Uterus (tissue), 3 donors: ENCODE measurements at regions not wholly inside any gene's neighbourhood (a gene's known extent, or its start where the extent isn't known, plus 50 kb on each side); places are given as distances from the start of the nearest gene placed in this dataset.
"Not testable (repeated sequence)": the region's sequence is repeated elsewhere in the genome, so short reads cannot be mapped to it uniquely, and the experiment has no call there.

ENCODE experiments used
- DNase-seq, 2 donors: peaks; one replicate each; pipeline ENCODE4 v3.0.0-alpha.2; 2019 to 2020
- H3K27ac ChIP-seq, 2 donors: fragments of 200-600 bp; sonication (generic); 1 replicate in 1 of 2; 2 replicates in 1 of 2; pipeline ENCODE4 v1.5.1; 2016 to 2018
- H3K27me3 ChIP-seq, 2 donors: fragments of 200-600 bp; sonication (generic); one replicate each; pipeline ENCODE4 v1.5.1; 2018 to 2019; ENCODE audit warnings: control low read depth in 1 of 2
- H3K36me3 ChIP-seq, 2 donors: fragments of 200-600 bp; sonication (generic); one replicate each; pipeline ENCODE4 v1.5.1; 2019; ENCODE audit warnings: control low read depth in 1 of 2
- H3K4me1 ChIP-seq, 2 donors: fragments of 200-600 bp; sonication (generic); one replicate each; pipeline ENCODE4 v1.5.1; 2018 to 2019; ENCODE audit warnings: control low read depth in 1 of 2
- H3K4me3 ChIP-seq, 2 donors: fragments of 200-600 bp; sonication (generic); 1 replicate in 1 of 2; 2 replicates in 1 of 2; pipeline ENCODE4 v1.5.1; 2018 to 2019; ENCODE audit warnings: mild to moderate bottlenecking in 1 of 2
- H3K9me3 ChIP-seq, 2 donors: fragments of 200-600 bp; sonication (generic); one replicate each; pipeline ENCODE4 v1.5.1; 2019; ENCODE audit warnings: control low read depth in 1 of 2
- CTCF ChIP-seq, 4 experiments: fragments of 200-600 bp in 2 of 4; fragments of 450-650 bp in 2 of 4; sonication (generic) in 2 of 4; IDR thresholded peaks; one replicate each; pipeline ENCODE4 v1.5.1; 2016 to 2019; ENCODE audit warnings: antibody characterized with exemption in 4 of 4, mild to moderate bottlenecking in 2 of 4, moderate library complexity in 1 of 4
- POLR2A ChIP-seq, 2 donors: fragments of 450-650 bp; IDR thresholded peaks; one replicate each; pipeline ENCODE4 v1.6.1; 2016; ENCODE audit warnings: antibody characterized with exemption in 2 of 2, mild to moderate bottlenecking in 1 of 2, moderate library complexity in 1 of 2
- intact Hi-C: fragments of 100-400 bp; cut with DNase I; formaldehyde crosslinking; loops from one replicate; pipeline ENCODE4 v1.15.1; 2023; ENCODE audit warnings: low total_unique reads
- donor health status: DM: yes; HTN: yes; CAD: no.

- TF ChIP-seq CTCF (IDR thresholded peaks at IDR 0.05) = no peak
- Histone ChIP-seq H3K4me3 (no peak overlapping the region), H3K27me3 (no peaks in the 10 kb centered on the region), H3K4me1 (no peaks in the 10 kb centered on the region), H3K36me3 (no peaks in the 10 kb centered on the region), H3K9me3 (no peaks in the 10 kb centered on the region), H3K27ac (no peak overlapping the region)
- intact Hi-C loops = no loop called here
- DNase-seq = no peak
These were observed 658.1 kb upstream of the PRMT6 start for GRCh38 chr1:106398391-106398790.

- no peaks in the 10 kb centered on the region for H3K27me3 ChIP-seq
- H3K4me1 ChIP-seq = no peaks in the 10 kb centered on the region
- no peak overlapping the region for H3K4me3 ChIP-seq
- TF ChIP-seq CTCF (IDR thresholded peaks at IDR 0.05) = no peak
- TF ChIP-seq POLR2A (IDR thresholded peaks at IDR 0.05) = no peak
- intact Hi-C loops = no loop called here
- no peaks in the 10 kb centered on the region for H3K9me3 ChIP-seq
- no peak overlapping the region for H3K27ac ChIP-seq
- no peaks in the 10 kb centered on the region for H3K36me3 ChIP-seq
- no peak for DNase-seq
These were observed 650.4 kb upstream of the PRMT6 start for GRCh38 chr1:106406114-106406513.

- DNase-seq, H3K27ac ChIP-seq, H3K27me3 ChIP-seq, H3K9me3 ChIP-seq, H3K36me3 ChIP-seq, intact Hi-C loops, H3K4me1 ChIP-seq, H3K4me3 ChIP-seq: not testable (repeated sequence)
These were observed 644.2 kb upstream of the PRMT6 start for GRCh38 chr1:106412321-106412720.

- H3K36me3 ChIP-seq = no peaks in the 10 kb centered on the region
- DNase-seq = no peak
- no peak overlapping the region for H3K27ac ChIP-seq
- no peaks in the 10 kb centered on the region for H3K4me1 ChIP-seq
- H3K4me3 ChIP-seq = no peak overlapping the region
- TF ChIP-seq CTCF (IDR thresholded peaks at IDR 0.05) (no peak), POLR2A (IDR thresholded peaks at IDR 0.05) (no peak)
- H3K27me3 ChIP-seq = no peaks in the 10 kb centered on the region
- intact Hi-C loops = no loop called here
- H3K9me3 ChIP-seq = no peaks in the 10 kb centered on the region
These were observed 621.2 kb upstream of the PRMT6 start for GRCh38 chr1:106435269-106435668.

GRCh38 chr1:106439475-106439874, 617.0 kb upstream of the PRMT6 start:
- intact Hi-C loops = no loop called here

More at GRCh38 chr1:106439475-106439874, 617.0 kb upstream of the PRMT6 start:
- Histone ChIP-seq H3K9me3 (no peaks in the 10 kb centered on the region), H3K4me1 (no peaks in the 10 kb centered on the region), H3K27me3 (no peaks in the 10 kb centered on the region), H3K27ac (no peak overlapping the region), H3K36me3 (no peaks in the 10 kb centered on the region), H3K4me3 (no peak overlapping the region)
- no peak for DNase-seq
- TF ChIP-seq POLR2A (IDR thresholded peaks at IDR 0.05) (no peak), CTCF (IDR thresholded peaks at IDR 0.05) (no peak)
